DND-41 (cell line): ENCODE measurements at regions not wholly inside any gene's neighbourhood (a gene's known extent, or its start where the extent isn't known, plus 50 kb on each side); places are given as distances from the start of the nearest gene placed in this dataset.

Experiments
- ATAC-seq: fragments of 200-7000 bp; cut with Tn5 transposase; 3 replicates; pipeline ENCODE4 v1.9.1; 2021; ENCODE audit warnings: low read depth; ENCODE audit not compliant: insufficient read depth
- DNase-seq: peaks from one replicate; pipeline ENCODE4 v3.0.0-alpha.2; 2020
- H2AFZ ChIP-seq: 2 replicates; pipeline ENCODE4 v1.6.0; 2012; ENCODE audit warnings: low read depth, low read length
- H3K27ac ChIP-seq: 2 replicates; pipeline ENCODE4 v1.5.1; 2012; ENCODE audit warnings: low read length, inconsistent platforms
- H3K27me3 ChIP-seq: fragments of 200-600 bp; sonication (generic); 2 replicates; pipeline ENCODE4 v1.6.0; 2012; ENCODE audit warnings: low read length, mild to moderate bottlenecking, inconsistent platforms; ENCODE audit not compliant: insufficient read depth, poor library complexity
- H3K36me3 ChIP-seq: 2 replicates; pipeline ENCODE4 v1.5.1; 2012; ENCODE audit warnings: low read length, inconsistent platforms; ENCODE audit not compliant: insufficient read depth
- H3K4me1 ChIP-seq: 2 replicates; pipeline ENCODE4 v1.5.1; 2012; ENCODE audit warnings: mild to moderate bottlenecking, low read length; ENCODE audit not compliant: insufficient read depth
- H3K4me2 ChIP-seq: 2 replicates; pipeline ENCODE4 v1.6.0; 2012; ENCODE audit warnings: mild to moderate bottlenecking, moderate library complexity, low read length, inconsistent platforms; ENCODE audit not compliant: insufficient read depth
- H3K4me3 ChIP-seq, 2 experiments: fragments of 200-600 bp in 1 of 2; shearing (Covaris generic) in 1 of 2; 2 replicates each; pipeline ENCODE4 v1.5.1; 2012 to 2016; ENCODE audit warnings: inconsistent platforms in 2 of 2, low read length in 2 of 2, mild to moderate bottlenecking in 2 of 2, low read depth in 1 of 2, moderate library complexity in 1 of 2
- H3K79me2 ChIP-seq: 2 replicates; pipeline ENCODE4 v1.6.0; 2012; ENCODE audit warnings: low read length, inconsistent platforms; ENCODE audit not compliant: insufficient read depth
- H3K9ac ChIP-seq: 2 replicates; pipeline ENCODE4 v1.6.0; 2012; ENCODE audit warnings: low read depth, mild to moderate bottlenecking, inconsistent platforms, low read length, moderate library complexity
- H3K9me3 ChIP-seq: 2 replicates; pipeline ENCODE4 v1.5.1; 2012; ENCODE audit warnings: low read length, moderate library complexity, mild to moderate bottlenecking, inconsistent platforms; ENCODE audit not compliant: insufficient read depth, severe bottlenecking
- H4K20me1 ChIP-seq: 2 replicates; pipeline ENCODE4 v1.6.0; 2012; ENCODE audit warnings: low read length; ENCODE audit not compliant: insufficient read depth
- CTCF ChIP-seq: IDR thresholded peaks from 2 replicates; pipeline ENCODE4 v1.5.1; 2012; ENCODE audit warnings: borderline replicate concordance, low read length, moderate library complexity, mild to moderate bottlenecking; ENCODE audit not compliant: poor library complexity, severe bottlenecking; ENCODE audit errors: extremely low read depth
- EZH2 ChIP-seq: IDR thresholded peaks from 3 replicates; pipeline ENCODE4 v1.6.1; 2012; ENCODE audit warnings: borderline replicate concordance, low read depth, mild to moderate bottlenecking, moderate library complexity, low read length, inconsistent platforms; ENCODE audit not compliant: severe bottlenecking

GRCh38 chr9:105129731-105130130 lies 114.7 kb upstream of the SLC44A1 start:
- peaks cover 41% of the 10 kb centered on the region for H3K4me1 ChIP-seq
- no peak overlapping the region for H2AFZ ChIP-seq
- DNase-seq (no peak), ATAC-seq (no peak)
- H3K4me3 ChIP-seq: no peak overlapping the region
- TF ChIP-seq CTCF (no peak), EZH2 (no peak)
- no peaks in the 10 kb centered on the region for H3K36me3 ChIP-seq
- H3K4me2 ChIP-seq: no peak overlapping the region
- H3K9me3 ChIP-seq: no peaks in the 10 kb centered on the region
- no peak overlapping the region for H3K27ac ChIP-seq
- peaks cover 2% of the 10 kb centered on the region; the same call in 1 of the 2 replicates for H4K20me1 ChIP-seq
- H3K27me3 ChIP-seq: no peaks in the 10 kb centered on the region
- H3K9ac ChIP-seq: no peak overlapping the region
- H3K79me2 ChIP-seq: no peaks in the 10 kb centered on the region

- no peaks in the 10 kb centered on the region for H3K36me3 ChIP-seq
- H4K20me1 ChIP-seq: peaks cover 2% of the 10 kb centered on the region; the same call in 1 of the 2 replicates
- H3K4me2 ChIP-seq: no peak overlapping the region
- H3K9me3 ChIP-seq: no peaks in the 10 kb centered on the region
- H3K79me2 ChIP-seq: no peaks in the 10 kb centered on the region
- peaks cover 29% of the 10 kb centered on the region for H3K4me1 ChIP-seq
- DNase-seq: no peak
- ATAC-seq: no peak
- TF ChIP-seq CTCF: no peak
- no peak for TF ChIP-seq EZH2
- no peaks in the 10 kb centered on the region for H3K27me3 ChIP-seq
- no peak overlapping the region for H2AFZ ChIP-seq
- H3K4me3 ChIP-seq: no peak overlapping the region
- no peak overlapping the region for H3K27ac ChIP-seq
- no peak overlapping the region for H3K9ac ChIP-seq
These were observed 112.5 kb upstream of the SLC44A1 start for GRCh38 chr9:105131981-105132380.

- H3K27ac ChIP-seq: no peak overlapping the region
- peaks cover 23% of the 10 kb centered on the region for H3K4me1 ChIP-seq
- no peak overlapping the region for H3K4me3 ChIP-seq
- H4K20me1 ChIP-seq: peaks cover 2% of the 10 kb centered on the region; the same call in 1 of the 2 replicates
- no peak overlapping the region for H3K4me2 ChIP-seq
- no peak overlapping the region for H3K9ac ChIP-seq
- no peaks in the 10 kb centered on the region for H3K9me3 ChIP-seq
- ATAC-seq: no peak
- H3K27me3 ChIP-seq: no peaks in the 10 kb centered on the region
- TF ChIP-seq EZH2: no peak
- TF ChIP-seq CTCF: no peak
- no peak overlapping the region for H2AFZ ChIP-seq
- H3K79me2 ChIP-seq: no peaks in the 10 kb centered on the region
- H3K36me3 ChIP-seq: no peaks in the 10 kb centered on the region
- DNase-seq: no peak
These were observed 111.8 kb upstream of the SLC44A1 start for GRCh38 chr9:105132606-105133005.
